Head of caudate nucleus (tissue), 42 donors: ENCODE measurements at regions not wholly inside any gene's neighbourhood (a gene's known extent, or its start where the extent isn't known, plus 50 kb on each side); places are given as distances from the start of the nearest gene placed in this dataset.

Experiments
- DNase-seq, 42 donors: peaks; one replicate each; pipeline versions ENCODE4 v3.0.0 to v3.0.0-alpha.2; 2020 to 2021; ENCODE audit warnings: mixed read lengths in 7 of 42
- intact Hi-C: fragments of 100-400 bp; cut with DNase I; formaldehyde crosslinking; loops from one replicate; pipeline ENCODE4 v1.15.0; 2022

GRCh38 chr13:31436478-31436877 is 236.7 kb downstream of the B3GLCT start:
- intact Hi-C loops: loop anchor here (10.0 kb wide), 1 partner anchor 308 kb away; no protein-coding TSS in a partner anchor
- no peak for DNase-seq

- intact Hi-C loops: loop anchor here (10.0 kb wide), 1 partner anchor 307 kb away; no protein-coding TSS in a partner anchor
- DNase-seq: no peak
Observed at GRCh38 chr13:31437975-31438374, 238.2 kb downstream of the B3GLCT start.

- intact Hi-C loops: no loop called here
- DNase-seq: no peak
Observed at GRCh38 chr13:31440132-31440531, 240.4 kb downstream of the B3GLCT start.

- peak in 1 of 42 donors; percentile 11 for DNase-seq
- intact Hi-C loops: no loop called here
Observed at GRCh38 chr13:31441800-31442510, 242.2 kb downstream of the B3GLCT start.

GRCh38 chr13:31442571-31442970 is 242.8 kb downstream of the B3GLCT start:
- DNase-seq: no peak
- intact Hi-C loops: no loop called here

- no peak for DNase-seq
- intact Hi-C loops: no loop called here
Observed at GRCh38 chr13:31444266-31444856, 244.6 kb downstream of the B3GLCT start.

- intact Hi-C loops: no loop called here
- no peak for DNase-seq
Observed at GRCh38 chr13:31452525-31452924, 252.8 kb downstream of the B3GLCT start.

- DNase-seq: no peak
- intact Hi-C loops: no loop called here
Observed at GRCh38 chr13:31455581-31455980, 255.8 kb downstream of the B3GLCT start.

GRCh38 chr13:31456056-31456455 is 256.3 kb downstream of the B3GLCT start:
- DNase-seq: no peak
- intact Hi-C loops: no loop called here

- no peak for DNase-seq
- intact Hi-C loops: no loop called here
Observed at GRCh38 chr13:31460061-31460460, 260.3 kb downstream of the B3GLCT start.

GRCh38 chr13:31461923-31462322 is 262.1 kb downstream of the B3GLCT start:
- intact Hi-C loops: no loop called here
- no peak for DNase-seq

GRCh38 chr13:31462766-31463165 is 263.0 kb downstream of the B3GLCT start:
- DNase-seq: no peak
- intact Hi-C loops: no loop called here

- DNase-seq: no peak
- intact Hi-C loops: no loop called here
Observed at GRCh38 chr13:31468114-31468902, 268.5 kb downstream of the B3GLCT start.

- intact Hi-C loops: no loop called here
- DNase-seq: no peak
Observed at GRCh38 chr13:31469377-31469776, 269.6 kb downstream of the B3GLCT start.

- no peak for DNase-seq
Observed at GRCh38 chr13:31476266-31476665, 263.1 kb upstream of the RXFP2 start.

GRCh38 chr13:31476753-31477152 is 262.6 kb upstream of the RXFP2 start:
- intact Hi-C loops: no loop called here
- no peak for DNase-seq

More at GRCh38 chr13:31476266-31476665, 263.1 kb upstream of the RXFP2 start:
- intact Hi-C loops: no loop called here

GRCh38 chr13:31477961-31478360 is 261.4 kb upstream of the RXFP2 start:
- DNase-seq: no peak
- intact Hi-C loops: no loop called here

- no peak for DNase-seq
- intact Hi-C loops: no loop called here
Observed at GRCh38 chr13:31485183-31485582, 254.1 kb upstream of the RXFP2 start.

GRCh38 chr13:31485651-31486051 is 253.7 kb upstream of the RXFP2 start:
- DNase-seq: no peak

GRCh38 chr13:31495336-31495735 is 244.0 kb upstream of the RXFP2 start:
- intact Hi-C loops: no loop called here
- DNase-seq: no peak

More at GRCh38 chr13:31485651-31486051, 253.7 kb upstream of the RXFP2 start:
- intact Hi-C loops: no loop called here
